Neural progenitor cell (in vitro differentiated cells): ENCODE measurements at regions not wholly inside any gene's neighbourhood (a gene's known extent, or its start where the extent isn't known, plus 50 kb on each side); places are given as distances from the start of the nearest gene placed in this dataset.

Source experiments
- DNase-seq: peaks from one replicate; pipeline ENCODE4 v3.0.0-alpha.2; 2016; ENCODE audit warnings: low spot score
- H2AFZ ChIP-seq: fragments of 200-600 bp; sonication (generic); replicated peaks from 2 replicates; pipeline ENCODE4 v1.6.1; 2016; ENCODE audit warnings: antibody characterized with exemption
- H3F3A ChIP-seq: fragments of 200-600 bp; sonication (generic); 2 replicates; pipeline ENCODE4 v1.6.1; 2016; ENCODE audit warnings: antibody characterized with exemption, low read depth
- H3K27ac ChIP-seq: fragments of 200-600 bp; sonication (generic); 2 replicates; pipeline ENCODE4 v1.5.1; 2016; ENCODE audit warnings: mild to moderate bottlenecking
- H3K27me3 ChIP-seq: fragments of 200-600 bp; sonication (generic); 2 replicates; pipeline ENCODE4 v1.6.1; 2016; ENCODE audit warnings: mild to moderate bottlenecking, moderate library complexity
- H3K36me3 ChIP-seq: fragments of 200-600 bp; sonication (generic); 2 replicates; pipeline ENCODE4 v1.5.1; 2016
- H3K4me1 ChIP-seq: fragments of 200-600 bp; sonication (generic); 2 replicates; pipeline ENCODE4 v1.6.1; 2016; ENCODE audit warnings: mixed run types
- H3K4me2 ChIP-seq: fragments of 200-600 bp; sonication (generic); 2 replicates; pipeline ENCODE4 v1.6.1; 2016
- H3K4me3 ChIP-seq: fragments of 200-600 bp; sonication (generic); 2 replicates; pipeline ENCODE4 v1.5.1; 2016
- H3K79me2 ChIP-seq: fragments of 200-600 bp; sonication (generic); 2 replicates; pipeline ENCODE4 v1.6.1; 2016; ENCODE audit warnings: low read depth
- H3K9ac ChIP-seq: fragments of 200-600 bp; sonication (generic); 2 replicates; pipeline ENCODE4 v1.6.1; 2016
- H3K9me3 ChIP-seq: fragments of 200-600 bp; sonication (generic); 2 replicates; pipeline ENCODE4 v1.5.1; 2016; ENCODE audit warnings: low read depth
- H4K20me1 ChIP-seq: fragments of 200-600 bp; sonication (generic); 2 replicates; pipeline ENCODE4 v1.6.1; 2016; ENCODE audit warnings: low read depth
- H3K27ac Mint-ChIP-seq: 3 replicates; pipeline ENCODE4 v1.8.0; 2021; ENCODE audit warnings: mixed read lengths
- H3K27me3 Mint-ChIP-seq: 2 replicates; pipeline ENCODE4 v1.8.0; 2022; ENCODE audit warnings: low read depth, mild to moderate bottlenecking, inconsistent platforms, moderate library complexity, mixed read lengths; ENCODE audit not compliant: insufficient read depth
- H3K36me3 Mint-ChIP-seq: 3 replicates; pipeline ENCODE4 v1.8.0; 2021; ENCODE audit warnings: mixed read lengths
- H3K4me1 Mint-ChIP-seq: 3 replicates; pipeline ENCODE4 v1.8.0; 2021; ENCODE audit warnings: mixed read lengths
- H3K4me3 Mint-ChIP-seq: 3 replicates; pipeline ENCODE4 v1.8.0; 2021; ENCODE audit warnings: mild to moderate bottlenecking, moderate library complexity, mixed read lengths
- H3K9me3 Mint-ChIP-seq: 3 replicates; pipeline ENCODE4 v1.8.0; 2020; ENCODE audit warnings: mixed read lengths
- CTCF ChIP-seq: fragments of 200-600 bp; sonication (generic); IDR thresholded peaks from 2 replicates; pipeline ENCODE4 v1.5.1; 2017; ENCODE audit warnings: antibody characterized with exemption, mild to moderate bottlenecking
- EZH2 ChIP-seq: fragments of 200-600 bp; sonication (generic); IDR thresholded peaks from 2 replicates; pipeline ENCODE4 v1.6.1; 2017; ENCODE audit warnings: antibody characterized with exemption, mild to moderate bottlenecking, moderate library complexity
- EZH2phosphoT487 ChIP-seq: fragments of 200-600 bp; sonication (generic); IDR thresholded peaks from 2 replicates; pipeline ENCODE4 v1.6.1; 2017; ENCODE audit warnings: antibody characterized with exemption

- no peaks in the 10 kb centered on the region for H3K9me3 ChIP-seq
- Mint-ChIP-seq H3K36me3 (no peaks in the 10 kb centered on the region), H3K27me3 (no peaks in the 10 kb centered on the region), H3K4me3 (no peak overlapping the region), H3K4me1 (peaks cover 9% of the 10 kb centered on the region), H3K9me3 (peaks cover 2% of the 10 kb centered on the region), H3K27ac (no peak overlapping the region)
- no peaks in the 10 kb centered on the region for H4K20me1 ChIP-seq
- no peak for TF ChIP-seq EZH2phosphoT487
- no peak for TF ChIP-seq CTCF
- TF ChIP-seq EZH2: no peak
- no peaks in the 10 kb centered on the region for H3K27me3 ChIP-seq
- H3K36me3 ChIP-seq: no peaks in the 10 kb centered on the region
- H3K9ac ChIP-seq: no peak overlapping the region
- H3K79me2 ChIP-seq: no peaks in the 10 kb centered on the region
- H3K4me2 ChIP-seq: no peak overlapping the region
- DNase-seq: no peak
- no peak overlapping the region for H2AFZ ChIP-seq
- H3K27ac ChIP-seq: no peak overlapping the region
- H3F3A ChIP-seq: no peaks in the 10 kb centered on the region
- H3K4me1 ChIP-seq: no peaks in the 10 kb centered on the region
- H3K4me3 ChIP-seq: no peak overlapping the region
Observed at GRCh38 chr1:200479816-200480215, 70.0 kb upstream of the ZNF281 start.

- H3K27ac Mint-ChIP-seq: no peak overlapping the region
- peaks cover 2% of the 10 kb centered on the region for H3K9me3 Mint-ChIP-seq
- Histone ChIP-seq H3K36me3 (no peaks in the 10 kb centered on the region), H3K9ac (no peak overlapping the region), H2AFZ (no peak overlapping the region), H3K4me1 (no peaks in the 10 kb centered on the region), H3K4me2 (no peak overlapping the region), H3K4me3 (no peak overlapping the region), H3F3A (no peaks in the 10 kb centered on the region), H3K27me3 (no peaks in the 10 kb centered on the region), H3K79me2 (no peaks in the 10 kb centered on the region), H3K9me3 (no peaks in the 10 kb centered on the region), H4K20me1 (no peaks in the 10 kb centered on the region), H3K27ac (no peak overlapping the region)
- H3K4me3 Mint-ChIP-seq: no peak overlapping the region
- no peak for DNase-seq
- TF ChIP-seq EZH2: no peak
- TF ChIP-seq CTCF: no peak
- no peak for TF ChIP-seq EZH2phosphoT487
- peaks cover 10% of the 10 kb centered on the region for H3K4me1 Mint-ChIP-seq
- H3K27me3 Mint-ChIP-seq: no peaks in the 10 kb centered on the region
- no peaks in the 10 kb centered on the region for H3K36me3 Mint-ChIP-seq
Observed at GRCh38 chr1:200478945-200479558, 69.2 kb upstream of the ZNF281 start.

GRCh38 chr1:200478239-200478623 is 68.4 kb upstream of the ZNF281 start:
- Histone ChIP-seq H3K36me3 (no peaks in the 10 kb centered on the region), H3K9ac (no peak overlapping the region), H3K27ac (no peak overlapping the region), H4K20me1 (no peaks in the 10 kb centered on the region), H3K4me2 (no peak overlapping the region), H3K9me3 (no peaks in the 10 kb centered on the region), H3K79me2 (no peaks in the 10 kb centered on the region), H3K27me3 (no peaks in the 10 kb centered on the region), H3K4me3 (no peak overlapping the region), H3F3A (no peaks in the 10 kb centered on the region), H2AFZ (no peak overlapping the region), H3K4me1 (no peaks in the 10 kb centered on the region)
- no peak overlapping the region for H3K4me3 Mint-ChIP-seq
- H3K4me1 Mint-ChIP-seq: peaks cover 9% of the 10 kb centered on the region
- H3K9me3 Mint-ChIP-seq: peaks cover 2% of the 10 kb centered on the region
- H3K27ac Mint-ChIP-seq: no peak overlapping the region
- H3K27me3 Mint-ChIP-seq: no peaks in the 10 kb centered on the region
- DNase-seq: no peak
- no peaks in the 10 kb centered on the region for H3K36me3 Mint-ChIP-seq
- no peak for TF ChIP-seq EZH2
- no peak for TF ChIP-seq CTCF
